22Rv1 (cell line): ENCODE measurements at regions not wholly inside any gene's neighbourhood (a gene's known extent, or its start where the extent isn't known, plus 50 kb on each side); places are given as distances from the start of the nearest gene placed in this dataset.

ENCODE experiments used
- ZFX ChIP-seq: fragments of 450-650 bp; IDR thresholded peaks from 2 replicates; pipeline ENCODE4 v1.6.1; 2017; ENCODE audit warnings: antibody characterized with exemption, borderline replicate concordance
- TF ChIP-seq, protein P1 (sequence below): fragments of 450-650 bp; IDR thresholded peaks from 2 replicates; pipeline ENCODE4 v1.5.1; 2017; ENCODE audit warnings: mild to moderate bottlenecking

DNA sequence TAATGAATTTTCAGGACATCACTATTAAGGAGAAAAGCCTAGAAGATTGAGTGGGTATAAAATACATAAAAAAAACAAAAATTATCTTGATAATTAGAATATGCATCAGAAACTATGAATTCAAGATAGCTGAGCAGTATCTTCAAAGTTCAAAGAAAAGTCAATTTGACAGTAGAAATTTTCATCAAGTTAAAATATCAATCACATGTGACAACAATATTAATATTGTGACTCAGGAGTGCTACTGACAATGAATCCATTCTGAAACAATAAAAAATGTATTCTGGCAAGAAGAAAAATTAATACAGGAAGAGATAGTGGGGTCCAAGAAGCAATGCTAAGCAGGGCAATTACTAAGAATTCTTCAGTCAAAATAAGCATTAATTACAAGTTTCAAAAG lies 151.9 kb upstream of the GLRA2 start:
- TF ChIP-seq, protein P1, sequence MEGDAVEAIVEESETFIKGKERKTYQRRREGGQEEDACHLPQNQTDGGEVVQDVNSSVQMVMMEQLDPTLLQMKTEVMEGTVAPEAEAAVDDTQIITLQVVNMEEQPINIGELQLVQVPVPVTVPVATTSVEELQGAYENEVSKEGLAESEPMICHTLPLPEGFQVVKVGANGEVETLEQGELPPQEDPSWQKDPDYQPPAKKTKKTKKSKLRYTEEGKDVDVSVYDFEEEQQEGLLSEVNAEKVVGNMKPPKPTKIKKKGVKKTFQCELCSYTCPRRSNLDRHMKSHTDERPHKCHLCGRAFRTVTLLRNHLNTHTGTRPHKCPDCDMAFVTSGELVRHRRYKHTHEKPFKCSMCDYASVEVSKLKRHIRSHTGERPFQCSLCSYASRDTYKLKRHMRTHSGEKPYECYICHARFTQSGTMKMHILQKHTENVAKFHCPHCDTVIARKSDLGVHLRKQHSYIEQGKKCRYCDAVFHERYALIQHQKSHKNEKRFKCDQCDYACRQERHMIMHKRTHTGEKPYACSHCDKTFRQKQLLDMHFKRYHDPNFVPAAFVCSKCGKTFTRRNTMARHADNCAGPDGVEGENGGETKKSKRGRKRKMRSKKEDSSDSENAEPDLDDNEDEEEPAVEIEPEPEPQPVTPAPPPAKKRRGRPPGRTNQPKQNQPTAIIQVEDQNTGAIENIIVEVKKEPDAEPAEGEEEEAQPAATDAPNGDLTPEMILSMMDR: no peak
- TF ChIP-seq ZFX: no peak
